ENCODE measurements at regions not wholly inside any gene's neighbourhood (a gene's known extent, or its start where the extent isn't known, plus 50 kb on each side); places are given as distances from the start of the nearest gene placed in this dataset.

DNA sequence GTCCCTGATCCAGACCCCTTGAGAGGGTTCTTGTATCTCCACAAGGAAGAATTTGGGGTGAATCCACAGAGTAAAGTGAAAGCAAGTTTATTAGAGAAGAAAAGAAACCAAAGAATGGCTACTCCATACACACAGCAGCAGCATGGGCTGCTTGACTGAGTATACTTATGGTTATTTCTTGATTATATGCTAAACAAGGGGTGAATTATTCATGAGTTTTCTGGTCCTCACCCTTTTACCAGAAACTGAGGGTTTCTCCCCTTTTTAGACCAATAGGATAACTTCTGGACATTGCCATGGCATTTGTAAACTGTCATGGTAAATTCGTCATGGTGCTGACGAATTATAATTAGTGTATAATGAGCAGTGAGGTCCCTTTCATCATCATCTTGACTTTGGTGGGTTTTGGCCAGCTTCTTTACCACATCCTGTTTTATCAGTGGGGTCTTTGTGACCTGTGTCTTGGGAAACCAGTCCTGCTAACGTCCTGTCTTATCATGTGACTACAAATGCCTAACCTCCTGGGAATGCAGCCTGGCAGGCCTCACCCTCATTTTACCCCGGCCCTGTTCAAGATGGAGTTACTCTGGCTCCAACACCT is 121.9 kb downstream of the SPTSSA start:
- TF ChIP-seq CREB1 (IDR thresholded peaks at IDR 0.05; ENCODE audit: low read depth), result no peak
- TF ChIP-seq RAD21 (IDR thresholded peaks at IDR 0.05; ENCODE audit: low read depth), result no peak
- no peak for TF ChIP-seq ZBTB7A (IDR thresholded peaks at IDR 0.05; ENCODE audit: low read depth)
- TF ChIP-seq YY1 (IDR thresholded peaks at IDR 0.05; ENCODE audit: low read depth), result no peak
- no peak for TF ChIP-seq CEBPB (IDR thresholded peaks at IDR 0.05)
- TF ChIP-seq, protein P1, sequence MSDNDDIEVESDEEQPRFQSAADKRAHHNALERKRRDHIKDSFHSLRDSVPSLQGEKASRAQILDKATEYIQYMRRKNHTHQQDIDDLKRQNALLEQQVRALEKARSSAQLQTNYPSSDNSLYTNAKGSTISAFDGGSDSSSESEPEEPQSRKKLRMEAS (IDR thresholded peaks at IDR 0.05), result no peak
- TF ChIP-seq EP300 (IDR thresholded peaks at IDR 0.05; ENCODE audit: borderline replicate concordance), result no peak
- no peak for TF ChIP-seq EGR1 (IDR thresholded peaks at IDR 0.05)
- TF ChIP-seq, protein P2, sequence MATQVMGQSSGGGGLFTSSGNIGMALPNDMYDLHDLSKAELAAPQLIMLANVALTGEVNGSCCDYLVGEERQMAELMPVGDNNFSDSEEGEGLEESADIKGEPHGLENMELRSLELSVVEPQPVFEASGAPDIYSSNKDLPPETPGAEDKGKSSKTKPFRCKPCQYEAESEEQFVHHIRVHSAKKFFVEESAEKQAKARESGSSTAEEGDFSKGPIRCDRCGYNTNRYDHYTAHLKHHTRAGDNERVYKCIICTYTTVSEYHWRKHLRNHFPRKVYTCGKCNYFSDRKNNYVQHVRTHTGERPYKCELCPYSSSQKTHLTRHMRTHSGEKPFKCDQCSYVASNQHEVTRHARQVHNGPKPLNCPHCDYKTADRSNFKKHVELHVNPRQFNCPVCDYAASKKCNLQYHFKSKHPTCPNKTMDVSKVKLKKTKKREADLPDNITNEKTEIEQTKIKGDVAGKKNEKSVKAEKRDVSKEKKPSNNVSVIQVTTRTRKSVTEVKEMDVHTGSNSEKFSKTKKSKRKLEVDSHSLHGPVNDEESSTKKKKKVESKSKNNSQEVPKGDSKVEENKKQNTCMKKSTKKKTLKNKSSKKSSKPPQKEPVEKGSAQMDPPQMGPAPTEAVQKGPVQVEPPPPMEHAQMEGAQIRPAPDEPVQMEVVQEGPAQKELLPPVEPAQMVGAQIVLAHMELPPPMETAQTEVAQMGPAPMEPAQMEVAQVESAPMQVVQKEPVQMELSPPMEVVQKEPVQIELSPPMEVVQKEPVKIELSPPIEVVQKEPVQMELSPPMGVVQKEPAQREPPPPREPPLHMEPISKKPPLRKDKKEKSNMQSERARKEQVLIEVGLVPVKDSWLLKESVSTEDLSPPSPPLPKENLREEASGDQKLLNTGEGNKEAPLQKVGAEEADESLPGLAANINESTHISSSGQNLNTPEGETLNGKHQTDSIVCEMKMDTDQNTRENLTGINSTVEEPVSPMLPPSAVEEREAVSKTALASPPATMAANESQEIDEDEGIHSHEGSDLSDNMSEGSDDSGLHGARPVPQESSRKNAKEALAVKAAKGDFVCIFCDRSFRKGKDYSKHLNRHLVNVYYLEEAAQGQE (IDR thresholded peaks at IDR 0.05; ENCODE audit: low read depth), result no peak
- no peak for TF ChIP-seq TEAD4 (IDR thresholded peaks at IDR 0.05)
- no peak for TF ChIP-seq NFIC (IDR thresholded peaks at IDR 0.05)
- TF ChIP-seq, protein P3, sequence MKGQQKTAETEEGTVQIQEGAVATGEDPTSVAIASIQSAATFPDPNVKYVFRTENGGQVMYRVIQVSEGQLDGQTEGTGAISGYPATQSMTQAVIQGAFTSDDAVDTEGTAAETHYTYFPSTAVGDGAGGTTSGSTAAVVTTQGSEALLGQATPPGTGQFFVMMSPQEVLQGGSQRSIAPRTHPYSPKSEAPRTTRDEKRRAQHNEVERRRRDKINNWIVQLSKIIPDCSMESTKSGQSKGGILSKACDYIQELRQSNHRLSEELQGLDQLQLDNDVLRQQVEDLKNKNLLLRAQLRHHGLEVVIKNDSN (IDR thresholded peaks at IDR 0.05), result no peak
- no peak for TF ChIP-seq TCF12 (IDR thresholded peaks at IDR 0.05; ENCODE audit: low read depth)
- TF ChIP-seq TAF1 (IDR thresholded peaks at IDR 0.05; ENCODE audit: low read depth), result no peak

DNA sequence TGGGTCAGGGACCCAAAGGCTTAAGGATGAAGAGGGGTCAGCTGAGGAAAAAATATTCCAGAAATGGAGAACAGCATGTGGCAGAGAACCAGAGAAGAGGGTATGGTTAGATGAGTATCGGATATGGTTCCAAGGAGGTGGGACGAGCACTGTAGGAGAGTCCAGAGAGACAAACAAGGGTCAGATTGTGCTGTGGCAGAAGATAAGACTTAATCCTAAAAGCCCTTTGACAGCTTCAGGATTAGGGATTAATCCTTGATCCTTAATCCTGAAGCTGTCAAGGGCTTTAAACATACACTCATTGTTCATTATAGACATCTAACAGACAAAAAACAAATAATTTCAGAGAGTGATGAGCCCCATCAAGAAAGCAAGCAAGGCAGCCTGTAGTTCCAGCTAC is 124.0 kb downstream of the SPTSSA start:
- TF ChIP-seq TCF12 (IDR thresholded peaks at IDR 0.05; ENCODE audit: low read depth) (no peak), CEBPB (IDR thresholded peaks at IDR 0.05) (no peak), TAF1 (IDR thresholded peaks at IDR 0.05; ENCODE audit: low read depth) (no peak), EP300 (IDR thresholded peaks at IDR 0.05; ENCODE audit: borderline replicate concordance) (no peak), YY1 (IDR thresholded peaks at IDR 0.05; ENCODE audit: low read depth) (no peak), NFIC (IDR thresholded peaks at IDR 0.05) (no peak), CREB1 (IDR thresholded peaks at IDR 0.05; ENCODE audit: low read depth) (no peak), ZBTB7A (IDR thresholded peaks at IDR 0.05; ENCODE audit: low read depth) (no peak), TEAD4 (IDR thresholded peaks at IDR 0.05) (no peak), RAD21 (IDR thresholded peaks at IDR 0.05; ENCODE audit: low read depth) (no peak), EGR1 (IDR thresholded peaks at IDR 0.05) (no peak)
- TF ChIP-seq, protein P2 (IDR thresholded peaks at IDR 0.05; ENCODE audit: low read depth), result no peak
- TF ChIP-seq, protein P1 (IDR thresholded peaks at IDR 0.05), result no peak
- TF ChIP-seq, protein P3 (IDR thresholded peaks at IDR 0.05), result no peak

DNA sequence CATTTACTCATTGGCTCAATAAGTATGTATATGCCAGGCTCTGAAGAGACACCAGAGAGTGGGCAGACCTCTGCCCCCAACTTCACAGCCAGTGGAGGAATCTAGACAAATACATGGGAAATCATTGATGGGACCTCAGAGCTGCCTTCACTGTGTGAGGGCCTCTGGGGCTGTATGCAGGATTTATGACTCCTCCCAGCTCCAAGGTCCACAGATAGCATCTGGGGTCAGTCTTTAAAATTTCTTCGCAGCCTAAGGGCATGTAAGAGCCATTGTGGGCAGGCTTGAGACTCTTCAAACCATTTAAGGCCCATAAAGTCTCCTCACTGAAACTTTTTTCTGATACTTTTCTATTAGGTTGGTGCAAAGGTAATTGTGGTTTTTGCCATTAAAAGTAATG is 125.5 kb downstream of the SPTSSA start:
- TF ChIP-seq RAD21 (IDR thresholded peaks at IDR 0.05; ENCODE audit: low read depth) (no peak), YY1 (IDR thresholded peaks at IDR 0.05; ENCODE audit: low read depth) (no peak), EP300 (IDR thresholded peaks at IDR 0.05; ENCODE audit: borderline replicate concordance) (no peak), CEBPB (IDR thresholded peaks at IDR 0.05) (no peak), NFIC (IDR thresholded peaks at IDR 0.05) (no peak), TAF1 (IDR thresholded peaks at IDR 0.05; ENCODE audit: low read depth) (no peak), CREB1 (IDR thresholded peaks at IDR 0.05; ENCODE audit: low read depth) (no peak), EGR1 (IDR thresholded peaks at IDR 0.05) (no peak), TEAD4 (IDR thresholded peaks at IDR 0.05) (no peak), ZBTB7A (IDR thresholded peaks at IDR 0.05; ENCODE audit: low read depth) (no peak), TCF12 (IDR thresholded peaks at IDR 0.05; ENCODE audit: low read depth) (no peak), FOXM1 (IDR thresholded peaks at IDR 0.05; ENCODE audit: borderline replicate concordance, low read depth) (no peak)
- TF ChIP-seq, protein P2 (IDR thresholded peaks at IDR 0.05; ENCODE audit: low read depth), result no peak
- TF ChIP-seq, protein P1 (IDR thresholded peaks at IDR 0.05), result no peak
- TF ChIP-seq, protein P3 (IDR thresholded peaks at IDR 0.05), result no peak
